Naive thymus-derived CD4-positive, alpha-beta T cell (primary cell): ENCODE measurements at regions not wholly inside any gene's neighbourhood (a gene's known extent, or its start where the extent isn't known, plus 50 kb on each side); places are given as distances from the start of the nearest gene placed in this dataset.

Source experiments
- ATAC-seq: fragments of 150-1000 bp; cut with Tn5 transposase; 2 replicates; pipeline ENCODE4 v1.10.0; 2021; ENCODE audit warnings: mild to moderate bottlenecking, moderate library complexity
- CTCF ChIA-PET: fragments of 350-600 bp; sonication (Branson Sonifier 250); formaldehyde crosslinking; loops from one replicate; lab custom pipeline; 2021; ENCODE audit warnings: antibody characterized with exemption; lab: Charles Lee
- POLR2A ChIA-PET: fragments of 350-600 bp; sonication (Branson Sonifier 250); formaldehyde crosslinking; loops from one replicate; lab custom pipeline; 2021; ENCODE audit warnings: antibody characterized with exemption, inconsistent platforms; lab: Charles Lee
- DNase-seq, 9 donors: peaks; one replicate each; pipeline versions ENCODE4 v3.0.0 to v3.0.0-alpha.2; 2020 to 2022; ENCODE audit warnings: mixed read lengths in 1 of 9
- H3K27ac ChIP-seq: one replicate; pipeline ENCODE4 v1.7.0; 2013; ENCODE audit warnings: mild to moderate bottlenecking, low read depth, low read length, moderate library complexity
- H3K27me3 ChIP-seq, 2 donors: one replicate each; pipeline ENCODE4 v1.7.0; 2013; ENCODE audit warnings: low read length in 2 of 2, mild to moderate bottlenecking in 2 of 2, moderate library complexity in 2 of 2; ENCODE audit not compliant: control insufficient read depth in 2 of 2, insufficient read depth in 2 of 2
- H3K36me3 ChIP-seq, 3 experiments: 1 replicate in 2 of 3; 2 replicates in 1 of 3; pipeline ENCODE4 v1.7.0; 2013; ENCODE audit warnings: low read length in 3 of 3, mild to moderate bottlenecking in 3 of 3, moderate library complexity in 1 of 3; ENCODE audit not compliant: insufficient read depth in 3 of 3, control insufficient read depth in 2 of 3
- H3K4me1 ChIP-seq, 2 donors: one replicate each; pipeline ENCODE4 v1.7.0; 2013; ENCODE audit warnings: low read length in 2 of 2, mild to moderate bottlenecking in 2 of 2, moderate library complexity in 1 of 2; ENCODE audit not compliant: control insufficient read depth in 2 of 2, insufficient read depth in 2 of 2
- H3K4me3 ChIP-seq: 2 replicates; pipeline ENCODE4 v1.7.0; 2013; ENCODE audit warnings: mild to moderate bottlenecking, low read length
- H3K9me3 ChIP-seq, 3 experiments: 1 replicate in 2 of 3; 2 replicates in 1 of 3; pipeline ENCODE4 v1.7.0; 2013; ENCODE audit warnings: low read length in 3 of 3; ENCODE audit not compliant: control insufficient read depth in 2 of 3
- H3K27ac Mint-ChIP-seq, 9 donors: one replicate each; pipeline ENCODE4 v1.8.0; 2020 to 2022; ENCODE audit warnings: mixed read lengths in 9 of 9, mild to moderate bottlenecking in 8 of 9, moderate library complexity in 5 of 9, inconsistent platforms in 2 of 9
- H3K27me3 Mint-ChIP-seq, 5 donors: one replicate each; pipeline ENCODE4 v1.8.0; 2021 to 2022; ENCODE audit warnings: mixed read lengths in 5 of 5, mild to moderate bottlenecking in 1 of 5
- H3K36me3 Mint-ChIP-seq, 5 donors: one replicate each; pipeline ENCODE4 v1.8.0; 2020 to 2022; ENCODE audit warnings: mixed read lengths in 5 of 5, mild to moderate bottlenecking in 3 of 5, inconsistent platforms in 1 of 5
- H3K4me1 Mint-ChIP-seq, 7 donors: one replicate each; pipeline ENCODE4 v1.8.0; 2020 to 2022; ENCODE audit warnings: mixed read lengths in 7 of 7, mild to moderate bottlenecking in 3 of 7, inconsistent platforms in 1 of 7
- H3K4me3 Mint-ChIP-seq, 10 donors: one replicate each; pipeline ENCODE4 v1.8.0; 2020 to 2022; ENCODE audit warnings: mild to moderate bottlenecking in 10 of 10, mixed read lengths in 10 of 10, moderate library complexity in 6 of 10, inconsistent platforms in 2 of 10
- H3K9me3 Mint-ChIP-seq, 11 donors: one replicate each; pipeline ENCODE4 v1.8.0; 2020 to 2022; ENCODE audit warnings: mixed read lengths in 11 of 11, mild to moderate bottlenecking in 4 of 11, inconsistent platforms in 1 of 11, moderate library complexity in 1 of 11
- intact Hi-C, 2 donors: fragments of 100-400 bp; cut with micrococcal nuclease; formaldehyde crosslinking; loops; one replicate each; pipeline ENCODE4 v1.15.1; 2023

DNA sequence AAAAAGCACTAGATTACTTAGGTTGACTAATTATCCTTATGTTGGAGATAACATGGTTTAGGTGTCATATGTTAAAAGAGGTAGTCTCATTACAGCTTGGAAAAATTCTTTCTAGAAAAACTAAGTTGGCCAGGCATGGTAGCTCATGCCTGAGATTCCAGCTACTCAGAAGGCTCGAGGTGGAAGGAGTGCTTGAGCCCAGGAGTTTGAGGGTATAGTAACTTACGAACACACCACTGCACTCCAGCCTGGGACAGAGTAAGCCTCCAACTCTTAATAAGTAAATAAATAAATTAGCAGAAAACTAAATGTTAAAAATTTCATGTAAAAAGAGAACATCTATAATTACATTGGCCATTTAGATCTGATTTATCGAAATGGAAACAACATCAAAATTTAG lies 177.2 kb downstream of the NR4A2 start:
- ChIA-PET CTCF (no interaction called here), POLR2A (no interaction called here)
- no peaks in the 10 kb centered on the region for H3K9me3 ChIP-seq
- H3K27me3 ChIP-seq: no peaks in the 10 kb centered on the region
- no peak overlapping the region for H3K27ac Mint-ChIP-seq
- no peaks in the 10 kb centered on the region for H3K4me1 Mint-ChIP-seq
- H3K4me3 Mint-ChIP-seq: no peak overlapping the region
- H3K36me3 ChIP-seq: no peaks in the 10 kb centered on the region
- no peak overlapping the region for H3K27ac ChIP-seq
- ATAC-seq: no peak
- H3K4me1 ChIP-seq: no peaks in the 10 kb centered on the region
- intact Hi-C loops: no loop called here
- no peak for DNase-seq
- peaks cover 0 to 17% (median 12%) of the 10 kb centered on the region in 5 donors for H3K27me3 Mint-ChIP-seq
- H3K4me3 ChIP-seq: no peak overlapping the region
- H3K9me3 Mint-ChIP-seq: no peaks in the 10 kb centered on the region
- H3K36me3 Mint-ChIP-seq: no peaks in the 10 kb centered on the region

DNA sequence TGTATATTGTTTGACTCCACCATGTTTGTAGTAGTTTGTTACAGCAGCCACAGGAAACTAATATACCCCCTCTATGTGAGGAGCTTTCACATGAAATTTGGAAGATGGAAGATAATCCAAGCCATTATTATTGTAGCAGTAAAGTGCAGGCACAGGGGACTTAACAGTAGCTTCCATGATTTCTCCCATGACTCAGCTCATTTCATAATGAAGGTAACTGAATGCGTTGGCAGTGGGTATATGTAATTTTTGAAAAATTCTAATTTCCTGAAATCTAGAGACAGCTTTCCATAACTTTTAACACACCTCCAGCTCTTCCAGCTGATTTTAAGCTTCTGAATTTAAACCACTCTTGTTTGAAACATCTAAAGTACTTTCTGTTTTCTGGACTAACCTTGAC lies 181.2 kb downstream of the NR4A2 start:
- Mint-ChIP-seq H3K27me3 (peaks cover 0 to 14% (median 12%) of the 10 kb centered on the region in 5 donors), H3K27ac (no peak overlapping the region), H3K36me3 (no peaks in the 10 kb centered on the region), H3K9me3 (no peaks in the 10 kb centered on the region), H3K4me3 (no peak overlapping the region), H3K4me1 (no peaks in the 10 kb centered on the region)
- Histone ChIP-seq H3K27me3 (no peaks in the 10 kb centered on the region), H3K4me1 (no peaks in the 10 kb centered on the region), H3K9me3 (no peaks in the 10 kb centered on the region), H3K4me3 (no peak overlapping the region), H3K36me3 (no peaks in the 10 kb centered on the region), H3K27ac (no peak overlapping the region)
- DNase-seq: no peak
- POLR2A ChIA-PET: no interaction called here
- ATAC-seq: no peak
- intact Hi-C loops: no loop called here
- CTCF ChIA-PET: no interaction called here

DNA sequence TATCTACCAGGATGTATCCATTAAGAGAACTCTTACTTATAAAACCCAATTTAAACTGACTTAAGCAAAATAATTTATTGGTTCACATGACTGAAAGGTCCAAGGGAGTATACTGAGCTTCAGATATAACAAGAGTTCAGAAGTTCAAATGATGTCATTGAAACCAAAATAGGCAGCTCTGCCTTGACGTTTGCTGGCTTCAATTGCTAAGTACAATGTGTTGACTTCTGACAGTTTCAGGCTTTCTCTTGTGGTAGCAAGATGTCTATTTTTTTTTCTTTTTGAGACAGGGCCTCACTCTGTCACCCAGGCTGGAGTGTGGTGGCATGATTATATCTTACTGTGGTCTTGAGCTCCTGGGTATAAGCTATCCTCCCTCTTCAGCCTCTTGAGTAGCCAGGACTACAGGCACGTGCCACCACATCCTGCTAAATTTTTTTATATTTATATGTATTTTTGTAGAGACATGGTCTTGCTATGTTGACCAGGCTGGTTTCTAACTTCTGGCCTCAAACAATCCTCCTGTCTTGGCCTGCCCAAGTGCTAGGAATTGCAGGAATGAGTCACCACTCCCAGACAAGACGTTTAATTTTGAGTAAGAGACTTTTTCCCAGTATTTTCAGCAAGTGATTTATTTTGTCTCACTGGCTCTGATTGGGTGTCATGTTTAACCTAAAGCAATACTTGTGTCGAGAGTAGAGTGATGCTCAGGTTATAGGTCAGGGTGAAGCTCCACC lies 184.8 kb downstream of the NR4A2 start:
- Mint-ChIP-seq H3K4me3 (no peak overlapping the region), H3K4me1 (no peaks in the 10 kb centered on the region), H3K36me3 (no peaks in the 10 kb centered on the region), H3K27me3 (peaks cover 0 to 10% (median 5%) of the 10 kb centered on the region in 5 donors), H3K27ac (no peak overlapping the region), H3K9me3 (peaks cover 0 to 3% (median 0%) of the 10 kb centered on the region in 11 donors)
- ATAC-seq: no peak
- Histone ChIP-seq H3K9me3 (no peaks in the 10 kb centered on the region), H3K27ac (no peak overlapping the region), H3K4me1 (no peaks in the 10 kb centered on the region), H3K36me3 (no peaks in the 10 kb centered on the region), H3K4me3 (no peak overlapping the region), H3K27me3 (no peaks in the 10 kb centered on the region)
- intact Hi-C loops: no loop called here
- POLR2A ChIA-PET: no interaction called here
- CTCF ChIA-PET: no interaction called here
- DNase-seq: no peak

DNA sequence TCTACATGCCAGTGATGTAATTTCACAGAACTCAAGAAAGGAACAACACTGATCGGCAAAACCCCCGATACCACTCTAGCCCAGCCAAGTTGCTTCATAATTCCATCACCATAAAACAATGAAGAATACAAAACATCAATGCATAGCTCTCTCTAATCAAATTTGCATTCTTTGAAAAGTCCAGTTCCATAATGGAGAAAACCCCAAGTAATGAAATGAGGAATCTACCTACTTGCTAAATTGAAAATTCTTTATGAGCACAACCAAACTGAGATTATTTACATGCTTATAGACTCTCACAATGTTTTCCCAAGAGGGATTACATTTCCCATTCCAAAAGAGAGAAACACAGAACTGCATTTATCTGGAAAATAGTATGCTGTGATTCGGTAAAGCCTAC lies 186.5 kb downstream of the NR4A2 start:
- H3K27ac Mint-ChIP-seq: no peak overlapping the region
- H3K36me3 Mint-ChIP-seq: no peaks in the 10 kb centered on the region
- H3K4me3 Mint-ChIP-seq: no peak overlapping the region
- CTCF ChIA-PET: no interaction called here
- Histone ChIP-seq H3K27me3 (no peaks in the 10 kb centered on the region), H3K36me3 (no peaks in the 10 kb centered on the region), H3K27ac (no peak overlapping the region), H3K4me3 (no peak overlapping the region), H3K4me1 (no peaks in the 10 kb centered on the region), H3K9me3 (no peaks in the 10 kb centered on the region)
- H3K9me3 Mint-ChIP-seq: peaks cover 0 to 3% (median 0%) of the 10 kb centered on the region in 11 donors
- POLR2A ChIA-PET: no interaction called here
- peaks cover 0 to 8% (median 4%) of the 10 kb centered on the region in 5 donors for H3K27me3 Mint-ChIP-seq
- no peaks in the 10 kb centered on the region for H3K4me1 Mint-ChIP-seq
- ATAC-seq (no peak), DNase-seq (no peak)
- intact Hi-C loops: no loop called here

DNA sequence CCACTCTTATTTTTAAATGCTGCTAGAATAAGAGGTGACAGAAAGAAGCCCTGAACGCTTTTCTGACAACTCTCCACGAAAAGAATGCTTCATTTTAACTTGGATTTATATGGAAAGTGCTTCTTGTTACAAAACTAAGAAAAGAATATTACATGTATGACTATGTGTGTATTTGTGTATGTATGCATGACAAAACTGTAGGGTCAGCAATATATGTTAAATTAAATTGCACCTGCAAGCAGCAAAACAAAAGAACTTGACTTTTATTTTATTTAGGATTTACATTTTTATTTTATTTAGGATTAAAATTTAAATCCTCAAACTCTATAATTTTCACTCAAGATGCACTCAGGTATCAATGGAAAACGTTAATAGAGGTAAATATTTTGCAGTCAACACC lies 187.1 kb downstream of the NR4A2 start:
- ATAC-seq: no peak
- Mint-ChIP-seq H3K36me3 (no peaks in the 10 kb centered on the region), H3K27ac (no peak overlapping the region), H3K9me3 (peaks cover 0 to 5% (median 0%) of the 10 kb centered on the region in 11 donors), H3K4me1 (no peaks in the 10 kb centered on the region), H3K4me3 (no peak overlapping the region), H3K27me3 (peaks cover 0 to 4% (median 0%) of the 10 kb centered on the region in 5 donors)
- Histone ChIP-seq H3K27ac (no peak overlapping the region), H3K9me3 (no peaks in the 10 kb centered on the region), H3K4me3 (no peak overlapping the region), H3K27me3 (no peaks in the 10 kb centered on the region), H3K4me1 (no peaks in the 10 kb centered on the region), H3K36me3 (no peaks in the 10 kb centered on the region)
- intact Hi-C loops: no loop called here
- CTCF ChIA-PET: no interaction called here
- POLR2A ChIA-PET: no interaction called here
- DNase-seq: no peak

DNA sequence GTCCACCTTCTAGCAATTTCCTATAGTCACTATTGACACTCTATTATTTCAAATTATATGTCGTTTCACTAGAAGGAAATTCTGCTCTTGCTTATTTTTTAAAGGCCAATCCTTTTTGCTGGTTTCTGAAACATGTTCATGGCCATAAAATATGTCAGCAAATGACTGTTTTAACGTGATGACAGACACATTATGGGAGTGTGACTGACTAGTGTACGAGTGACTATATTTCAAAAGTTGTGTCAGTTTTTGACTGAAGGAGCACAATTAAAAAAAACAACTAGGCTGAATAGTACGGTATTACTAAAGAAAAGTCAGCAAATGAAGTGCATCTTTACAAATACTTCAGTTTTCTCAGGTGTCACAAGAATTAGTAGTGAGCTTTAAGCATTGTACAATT lies 196.0 kb downstream of the NR4A2 start:
- intact Hi-C loops: no loop called here
- H3K4me1 Mint-ChIP-seq: no peaks in the 10 kb centered on the region
- Histone ChIP-seq H3K4me3 (no peak overlapping the region), H3K27ac (no peak overlapping the region), H3K4me1 (no peaks in the 10 kb centered on the region), H3K9me3 (no peaks in the 10 kb centered on the region), H3K36me3 (no peaks in the 10 kb centered on the region), H3K27me3 (no peaks in the 10 kb centered on the region)
- DNase-seq (no peak), ATAC-seq (no peak)
- H3K36me3 Mint-ChIP-seq: no peaks in the 10 kb centered on the region
- peaks cover 0 to 5% (median 0%) of the 10 kb centered on the region in 11 donors for H3K9me3 Mint-ChIP-seq
- no peak overlapping the region for H3K4me3 Mint-ChIP-seq
- H3K27me3 Mint-ChIP-seq: peaks cover 0 to 14% (median 0%) of the 10 kb centered on the region in 5 donors
- ChIA-PET POLR2A (no interaction called here), CTCF (no interaction called here)
- no peak overlapping the region for H3K27ac Mint-ChIP-seq

DNA sequence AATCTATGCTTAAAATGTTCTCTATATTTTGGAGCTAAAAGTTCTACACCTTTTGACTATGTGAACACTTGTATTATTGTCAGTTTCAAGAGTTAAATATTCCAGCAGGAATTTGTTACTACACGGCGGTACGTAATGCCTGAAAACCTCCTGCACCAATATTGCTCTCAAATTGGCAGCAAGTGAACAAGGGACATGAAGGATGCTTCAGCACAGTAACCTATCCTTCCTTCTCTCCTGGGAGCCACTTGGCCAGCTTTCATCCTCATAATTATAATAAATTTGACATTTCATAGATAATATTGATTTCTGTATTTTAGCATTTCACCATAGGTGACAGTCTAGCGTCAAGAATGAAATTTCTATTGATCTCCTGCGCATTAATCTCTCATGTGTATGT lies 197.6 kb downstream of the NR4A2 start:
- no peaks in the 10 kb centered on the region for H3K36me3 Mint-ChIP-seq
- H3K27ac ChIP-seq: no peak overlapping the region
- H3K4me3 ChIP-seq: no peak overlapping the region
- DNase-seq: no peak
- H3K4me1 Mint-ChIP-seq: no peaks in the 10 kb centered on the region
- H3K4me3 Mint-ChIP-seq: no peak overlapping the region
- ChIA-PET CTCF (no interaction called here), POLR2A (no interaction called here)
- H3K27ac Mint-ChIP-seq: no peak overlapping the region
- peaks cover 0 to 1% (median 0%) of the 10 kb centered on the region in 11 donors for H3K9me3 Mint-ChIP-seq
- H3K4me1 ChIP-seq: no peaks in the 10 kb centered on the region
- no peaks in the 10 kb centered on the region for H3K9me3 ChIP-seq
- no peaks in the 10 kb centered on the region for H3K27me3 ChIP-seq
- intact Hi-C loops: no loop called here
- no peak for ATAC-seq
- peaks cover 0 to 14% (median 0%) of the 10 kb centered on the region in 5 donors for H3K27me3 Mint-ChIP-seq
- no peaks in the 10 kb centered on the region for H3K36me3 ChIP-seq
